Left lung (tissue), 4 donors: ENCODE measurements at regions not wholly inside any gene's neighbourhood (a gene's known extent, or its start where the extent isn't known, plus 50 kb on each side); places are given as distances from the start of the nearest gene placed in this dataset.

Experiments
- ATAC-seq: fragments of 200-7000 bp; cut with Tn5 transposase; one replicate; pipeline ENCODE4 v1.9.1; 2020; ENCODE audit warnings: moderate library complexity
- DNase-seq, 4 donors: peaks; one replicate each; pipeline ENCODE4 v3.0.0-alpha.2; 2013 to 2020
- H3K27ac ChIP-seq, 2 donors: fragments of 200-600 bp; sonication (generic) in 1 of 2; one replicate each; pipeline versions ENCODE4 v1.5.0 to v1.8.0; 2020 to 2021
- H3K27me3 ChIP-seq, 2 donors: fragments of 200-600 bp; sonication (generic) in 1 of 2; one replicate each; pipeline versions ENCODE4 v1.5.0 to v1.8.0; 2020 to 2021
- H3K36me3 ChIP-seq, 2 donors: fragments of 200-600 bp; sonication (generic) in 1 of 2; one replicate each; pipeline versions ENCODE4 v1.5.0 to v1.8.0; 2020 to 2021
- H3K4me1 ChIP-seq, 2 donors: fragments of 200-600 bp; one replicate each; pipeline ENCODE4 v1.8.0; 2021
- H3K4me3 ChIP-seq, 2 donors: fragments of 200-600 bp; sonication (generic) in 1 of 2; one replicate each; pipeline versions ENCODE4 v1.5.0 to v1.8.0; 2020 to 2021; ENCODE audit warnings: mild to moderate bottlenecking in 1 of 2
- H3K9me3 ChIP-seq, 2 donors: fragments of 200-600 bp; sonication (generic) in 1 of 2; one replicate each; pipeline versions ENCODE4 v1.5.0 to v1.8.0; 2020 to 2021
- CTCF ChIP-seq, 2 donors: fragments of 200-600 bp; sonication (generic) in 1 of 2; IDR thresholded peaks; one replicate each; pipeline versions ENCODE4 v1.5.0 to v1.8.0; 2021; ENCODE audit warnings: antibody characterized with exemption in 2 of 2
- intact Hi-C, 2 donors: fragments of 100-400 bp; cut with DNase I; formaldehyde crosslinking; loops; one replicate each; pipeline versions ENCODE4 v1.11.2 to v1.14.2; 2022
- donor health status: DM: no; HTN: yes; CAD: no.
- donor health status: DM: no; HTN: no; CAD: no.

- Histone ChIP-seq H3K36me3 (no peaks in the 10 kb centered on the region), H3K27ac (no peak overlapping the region), H3K27me3 (no peaks in the 10 kb centered on the region), H3K4me3 (no peak overlapping the region), H3K9me3 (no peaks in the 10 kb centered on the region), H3K4me1 (no peaks in the 10 kb centered on the region)
- TF ChIP-seq CTCF (IDR thresholded peaks at IDR 0.05) = no peak
- DNase-seq (no peak), ATAC-seq (no peak)
- intact Hi-C loops = no loop called here
Measured at GRCh38 chr2:125615438-125615837, 1040.5 kb upstream of the GYPC start.

DNA sequence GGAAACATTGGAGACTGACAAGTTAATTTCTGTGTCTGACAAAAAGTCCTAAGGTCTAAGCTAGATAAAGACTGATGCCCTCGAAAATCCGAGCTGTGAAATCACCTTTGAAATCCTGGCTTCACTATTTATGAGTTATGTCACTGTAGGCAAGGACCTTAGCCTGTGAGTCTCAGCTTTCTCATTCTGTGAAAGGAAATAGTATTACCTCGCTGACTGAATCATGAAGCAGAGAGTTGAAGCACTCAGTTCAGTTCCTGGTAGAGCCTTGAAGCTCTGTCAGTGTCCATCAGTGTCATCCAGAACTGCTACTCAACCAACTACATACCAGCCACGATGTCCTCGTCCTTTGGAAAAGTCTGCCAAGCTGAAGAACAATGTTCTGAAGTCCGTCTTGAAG, 1025.6 kb upstream of the GYPC start:
- Histone ChIP-seq H3K27me3 (no peaks in the 10 kb centered on the region), H3K9me3 (peaks cover 0 to 11% of the 10 kb centered on the region in 2 donors), H3K36me3 (no peaks in the 10 kb centered on the region), H3K27ac (no peak overlapping the region), H3K4me3 (no peak overlapping the region), H3K4me1 (no peaks in the 10 kb centered on the region)
- ATAC-seq = no peak
- DNase-seq = no peak
- TF ChIP-seq CTCF (IDR thresholded peaks at IDR 0.05) = no peak
- intact Hi-C loops = no loop called here

- intact Hi-C loops = no loop called here
Measured at GRCh38 chr2:125634662-125635061, 1021.3 kb upstream of the GYPC start.

GRCh38 chr2:125638345-125638744, 1017.6 kb upstream of the GYPC start:
- Histone ChIP-seq H3K36me3 (no peaks in the 10 kb centered on the region), H3K27ac (no peak overlapping the region), H3K27me3 (no peaks in the 10 kb centered on the region), H3K9me3 (peaks cover 0 to 3% of the 10 kb centered on the region in 2 donors), H3K4me3 (no peak overlapping the region), H3K4me1 (no peaks in the 10 kb centered on the region)
- no peak for TF ChIP-seq CTCF (IDR thresholded peaks at IDR 0.05)
- no peak for ATAC-seq
- DNase-seq = no peak
- intact Hi-C loops = no loop called here

More at GRCh38 chr2:125634662-125635061, 1021.3 kb upstream of the GYPC start:
- H3K4me1 ChIP-seq = no peaks in the 10 kb centered on the region
- H3K27me3 ChIP-seq = no peaks in the 10 kb centered on the region
- ATAC-seq (no peak), DNase-seq (no peak)
- no peak for TF ChIP-seq CTCF (IDR thresholded peaks at IDR 0.05)
- no peak overlapping the region for H3K27ac ChIP-seq
- H3K36me3 ChIP-seq = no peaks in the 10 kb centered on the region
- H3K4me3 ChIP-seq = no peak overlapping the region
- H3K9me3 ChIP-seq = peaks cover 0 to 3% of the 10 kb centered on the region in 2 donors

DNA sequence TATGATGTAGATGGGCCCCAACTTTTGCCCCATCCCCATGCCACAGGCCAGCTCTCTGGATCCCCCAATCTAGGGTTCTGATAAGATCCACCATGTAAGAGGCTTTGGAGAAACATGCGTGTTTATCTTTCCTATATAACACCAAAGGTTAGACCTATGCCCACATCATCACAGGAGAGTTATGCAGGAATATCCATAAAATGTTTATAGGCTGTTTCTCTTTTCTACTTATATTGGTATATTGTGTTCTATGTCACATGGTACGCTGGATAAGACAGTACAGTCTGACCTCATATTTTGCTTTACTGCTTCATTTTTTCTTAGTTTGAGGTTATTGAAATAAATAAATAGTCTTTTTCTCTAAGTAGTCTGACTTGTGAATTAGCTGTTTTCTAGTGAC, 1013.9 kb upstream of the GYPC start:
- no peaks in the 10 kb centered on the region for H3K36me3 ChIP-seq
- H3K4me3 ChIP-seq = no peak overlapping the region
- DNase-seq = no peak
- TF ChIP-seq CTCF (IDR thresholded peaks at IDR 0.05) = no peak
- H3K9me3 ChIP-seq = no peaks in the 10 kb centered on the region
- no peaks in the 10 kb centered on the region for H3K27me3 ChIP-seq
- no peak for ATAC-seq
- intact Hi-C loops = no loop called here
- no peaks in the 10 kb centered on the region for H3K4me1 ChIP-seq
- H3K27ac ChIP-seq = no peak overlapping the region
